Keratinocyte (primary cell): ENCODE measurements at regions not wholly inside any gene's neighbourhood (a gene's known extent, or its start where the extent isn't known, plus 50 kb on each side); places are given as distances from the start of the nearest gene placed in this dataset.
A peak's percentile ranks its signal among the peaks of the same experiment; 100 is the strongest.

Experiments used
- DNase-seq: peaks from one replicate; pipeline ENCODE4 v3.0.0-alpha.2; 2011; ENCODE audit warnings: low read depth, missing footprints, low spot score
- FAIRE-seq: peaks from 2 replicates; lab custom pipeline; 2011; peaks lifted over from hg19 to GRCh38; lab: Jason Lieb, UNC
- H2AFZ ChIP-seq: 2 replicates; pipeline ENCODE4 v1.6.0; 2012; ENCODE audit warnings: low read length, control low read depth, inconsistent platforms; ENCODE audit not compliant: control insufficient read depth
- H3K27ac ChIP-seq: 2 replicates; pipeline ENCODE4 v1.5.1; 2011; ENCODE audit warnings: low read length; ENCODE audit not compliant: control insufficient read depth, insufficient read depth
- H3K27me3 ChIP-seq: 3 replicates; pipeline ENCODE4 v1.6.0; 2011; ENCODE audit warnings: low read length; ENCODE audit not compliant: control insufficient read depth, insufficient read depth; ENCODE audit errors: extremely low read depth
- H3K36me3 ChIP-seq, 2 experiments: 2 replicates in 1 of 2; 3 replicates in 1 of 2; pipeline ENCODE4 v1.5.1; 2011; ENCODE audit warnings: low read length in 2 of 2, mild to moderate bottlenecking in 1 of 2; ENCODE audit not compliant: control insufficient read depth in 2 of 2, insufficient read depth in 2 of 2; ENCODE audit errors: extremely low read depth in 1 of 2
- H3K4me1 ChIP-seq: 3 replicates; pipeline ENCODE4 v1.5.1; 2011; ENCODE audit warnings: low read length; ENCODE audit not compliant: control insufficient read depth, insufficient read depth; ENCODE audit errors: extremely low read depth
- H3K4me2 ChIP-seq: 3 replicates; pipeline ENCODE4 v1.6.0; 2011; ENCODE audit warnings: low read depth, low read length; ENCODE audit not compliant: control insufficient read depth, insufficient read depth; ENCODE audit errors: extremely low read depth
- H3K4me3 ChIP-seq, 3 experiments: fragments of 200-600 bp in 1 of 3; sonication (generic) in 1 of 3; 2 replicates in 2 of 3; 3 replicates in 1 of 3; pipeline ENCODE4 v1.5.1; 2011 to 2016; ENCODE audit warnings: low read length in 3 of 3, mild to moderate bottlenecking in 3 of 3, control low read depth in 2 of 3, inconsistent platforms in 1 of 3, low read depth in 1 of 3, mixed read lengths in 1 of 3, mixed run types in 1 of 3, moderate library complexity in 1 of 3; ENCODE audit not compliant: control insufficient read depth in 2 of 3, insufficient read depth in 2 of 3; ENCODE audit errors: extremely low read depth in 1 of 3
- H3K79me2 ChIP-seq: 2 replicates; pipeline ENCODE4 v1.6.0; 2012; ENCODE audit warnings: low read length; ENCODE audit not compliant: control insufficient read depth, insufficient read depth
- H3K9ac ChIP-seq: 3 replicates; pipeline ENCODE4 v1.6.0; 2011; ENCODE audit warnings: low read length; ENCODE audit not compliant: control insufficient read depth, insufficient read depth; ENCODE audit errors: extremely low read depth
- H3K9me1 ChIP-seq: 3 replicates; pipeline ENCODE4 v1.6.0; 2011; ENCODE audit warnings: low read length; ENCODE audit not compliant: control insufficient read depth, insufficient read depth; ENCODE audit errors: extremely low read depth
- H3K9me3 ChIP-seq: 2 replicates; pipeline ENCODE4 v1.5.1; 2012; ENCODE audit warnings: low read depth, low read length; ENCODE audit not compliant: control insufficient read depth
- H4K20me1 ChIP-seq: 3 replicates; pipeline ENCODE4 v1.6.0; 2011; ENCODE audit warnings: low read length; ENCODE audit not compliant: control insufficient read depth, insufficient read depth; ENCODE audit errors: extremely low read depth
- EZH2 ChIP-seq: IDR thresholded peaks from one replicate; pipeline ENCODE4 v1.6.1; 2012; ENCODE audit warnings: inconsistent platforms, mild to moderate bottlenecking, low read length, moderate library complexity
- dilution Hi-C: fragments of 300-500 bp; cut with MboI; formaldehyde crosslinking; loops from one replicate; pipeline ENCODE4 v1.7.0; 2020; ENCODE audit warnings: low sequenced_read_pairs; ENCODE audit not compliant: extremely low pct_ligation_motif_present
- TF ChIP-seq, protein P1 (sequence below), 3 experiments: IDR thresholded peaks in 1 of 3; conservative IDR thresholded peaks in 1 of 3; optimal IDR thresholded peaks in 1 of 3; 2 replicates in 2 of 3; 3 replicates in 1 of 3; pipeline versions ENCODE3 to v1.5.1; 2011; ENCODE audit warnings: low read length in 3 of 3, mild to moderate bottlenecking in 3 of 3, moderate library complexity in 2 of 3, control low read depth in 1 of 3, inconsistent platforms in 1 of 3; ENCODE audit not compliant: insufficient read depth in 2 of 3; ENCODE audit errors: extremely low read depth in 1 of 3

DNA sequence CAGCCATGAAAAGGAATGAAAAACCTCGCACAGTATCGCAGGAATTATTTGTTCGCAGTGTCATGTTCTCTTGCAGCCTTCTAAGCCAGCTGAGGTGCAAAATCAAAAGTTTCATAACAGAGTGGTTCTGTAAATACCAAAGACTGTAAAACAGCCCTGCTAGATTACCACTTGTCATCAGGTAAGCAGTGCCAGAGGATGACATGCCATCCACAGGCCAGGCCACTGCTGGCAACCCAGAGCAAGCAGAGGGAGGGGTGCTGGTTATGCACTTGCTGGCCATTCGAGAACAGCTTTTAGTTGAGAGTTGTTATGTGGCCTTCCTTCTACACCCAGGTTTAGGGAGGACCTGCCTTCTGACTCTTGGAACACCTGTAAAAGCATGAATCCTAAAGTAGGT is 114.3 kb upstream of the MGAT5 start:
- no peak overlapping the region for H3K4me3 ChIP-seq
- H3K4me2 ChIP-seq = peak overlapping the region; percentile 59
- no peaks in the 10 kb centered on the region for H3K27me3 ChIP-seq
- H3K9me1 ChIP-seq = peaks cover 4% of the 10 kb centered on the region
- no peak for TF ChIP-seq EZH2
- TF ChIP-seq, protein P1, sequence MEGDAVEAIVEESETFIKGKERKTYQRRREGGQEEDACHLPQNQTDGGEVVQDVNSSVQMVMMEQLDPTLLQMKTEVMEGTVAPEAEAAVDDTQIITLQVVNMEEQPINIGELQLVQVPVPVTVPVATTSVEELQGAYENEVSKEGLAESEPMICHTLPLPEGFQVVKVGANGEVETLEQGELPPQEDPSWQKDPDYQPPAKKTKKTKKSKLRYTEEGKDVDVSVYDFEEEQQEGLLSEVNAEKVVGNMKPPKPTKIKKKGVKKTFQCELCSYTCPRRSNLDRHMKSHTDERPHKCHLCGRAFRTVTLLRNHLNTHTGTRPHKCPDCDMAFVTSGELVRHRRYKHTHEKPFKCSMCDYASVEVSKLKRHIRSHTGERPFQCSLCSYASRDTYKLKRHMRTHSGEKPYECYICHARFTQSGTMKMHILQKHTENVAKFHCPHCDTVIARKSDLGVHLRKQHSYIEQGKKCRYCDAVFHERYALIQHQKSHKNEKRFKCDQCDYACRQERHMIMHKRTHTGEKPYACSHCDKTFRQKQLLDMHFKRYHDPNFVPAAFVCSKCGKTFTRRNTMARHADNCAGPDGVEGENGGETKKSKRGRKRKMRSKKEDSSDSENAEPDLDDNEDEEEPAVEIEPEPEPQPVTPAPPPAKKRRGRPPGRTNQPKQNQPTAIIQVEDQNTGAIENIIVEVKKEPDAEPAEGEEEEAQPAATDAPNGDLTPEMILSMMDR (optimal IDR thresholded peaks at IDR 0.05 in 1 of 3, IDR thresholded peaks at IDR 0.05 in 1 of 3, conservative IDR thresholded peaks at IDR 0.05 in 1 of 3; ENCODE audit: extremely low read depth in 1 of 3, insufficient read depth in 2 of 3, low read length in 3 of 3) = no peak
- FAIRE-seq (no peak), DNase-seq (no peak)
- no peaks in the 10 kb centered on the region for H3K9me3 ChIP-seq
- no peaks in the 10 kb centered on the region for H4K20me1 ChIP-seq
- peaks cover 57% of the 10 kb centered on the region for H3K79me2 ChIP-seq
- no peak overlapping the region for H3K9ac ChIP-seq
- no peak overlapping the region for H2AFZ ChIP-seq
- dilution Hi-C loops = no loop called here
- peaks cover 82% of the 10 kb centered on the region for H3K4me1 ChIP-seq
- no peaks in the 10 kb centered on the region for H3K36me3 ChIP-seq
- peak overlapping the region; percentile 67 for H3K27ac ChIP-seq

DNA sequence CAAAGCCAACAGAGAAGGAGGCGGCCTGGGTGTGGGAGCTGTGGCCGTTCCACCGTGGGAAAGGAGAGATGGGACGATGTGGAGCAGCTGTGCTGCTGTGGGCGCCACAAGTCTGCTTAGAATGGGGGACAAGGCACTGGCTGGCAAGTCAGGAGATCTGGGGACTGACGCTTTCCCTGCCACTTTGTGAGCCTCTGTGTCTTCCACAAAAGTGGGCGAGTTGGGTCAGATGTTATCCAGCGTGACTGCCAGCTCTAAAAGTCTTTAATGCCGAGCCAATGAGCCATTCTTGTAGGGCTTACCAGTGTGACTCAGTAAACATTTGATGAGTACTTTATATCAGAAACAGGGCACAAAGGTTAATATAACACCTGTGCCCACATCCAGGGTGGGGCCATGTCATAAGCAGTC is 113.6 kb upstream of the MGAT5 start:
- H3K4me2 ChIP-seq = peak overlapping the region; percentile 59
- H3K36me3 ChIP-seq = peaks cover 0 to 3% of the 10 kb centered on the region in 2 experiments
- H3K27ac ChIP-seq = peak overlapping the region; percentile 67
- dilution Hi-C loops = no loop called here
- H3K79me2 ChIP-seq = peaks cover 58% of the 10 kb centered on the region
- H2AFZ ChIP-seq = no peak overlapping the region
- H3K9ac ChIP-seq = peak overlapping the region; percentile 31
- H3K4me3 ChIP-seq = peak overlapping the region in 1 of 3 experiments; percentile 36
- TF ChIP-seq, protein P1 (optimal IDR thresholded peaks at IDR 0.05 in 1 of 3, IDR thresholded peaks at IDR 0.05 in 1 of 3, conservative IDR thresholded peaks at IDR 0.05 in 1 of 3; ENCODE audit: extremely low read depth in 1 of 3, insufficient read depth in 2 of 3, low read length in 3 of 3) = no peak
- no peak for TF ChIP-seq EZH2
- H4K20me1 ChIP-seq = no peaks in the 10 kb centered on the region
- peak; percentile 58 for DNase-seq
- H3K9me3 ChIP-seq = no peaks in the 10 kb centered on the region
- H3K27me3 ChIP-seq = no peaks in the 10 kb centered on the region
- no peak for FAIRE-seq
- H3K9me1 ChIP-seq = peaks cover 4% of the 10 kb centered on the region
- peaks cover 87% of the 10 kb centered on the region for H3K4me1 ChIP-seq
